ENCODE measurements at regions not wholly inside any gene's neighbourhood (a gene's known extent, or its start where the extent isn't known, plus 50 kb on each side); places are given as distances from the start of the nearest gene placed in this dataset.

GRCh38 chr11:127270851-127271250 lies 270.3 kb upstream of the KIRREL3 start:
- Mint-ChIP-seq H3K27me3 (peaks cover 1% of the 10 kb centered on the region), H3K27ac (no peak overlapping the region), H3K4me1 (ENCODE audit: low read depth) (no peaks in the 10 kb centered on the region), H3K4me3 (no peak overlapping the region), H3K36me3 (ENCODE audit: low read depth) (no peaks in the 10 kb centered on the region), H3K9me3 (no peaks in the 10 kb centered on the region)
- no peak for ATAC-seq
- POLR2A ChIA-PET: no interaction called here
- intact Hi-C loops (cut with micrococcal nuclease): no loop called here
- TF ChIP-seq, protein P1, sequence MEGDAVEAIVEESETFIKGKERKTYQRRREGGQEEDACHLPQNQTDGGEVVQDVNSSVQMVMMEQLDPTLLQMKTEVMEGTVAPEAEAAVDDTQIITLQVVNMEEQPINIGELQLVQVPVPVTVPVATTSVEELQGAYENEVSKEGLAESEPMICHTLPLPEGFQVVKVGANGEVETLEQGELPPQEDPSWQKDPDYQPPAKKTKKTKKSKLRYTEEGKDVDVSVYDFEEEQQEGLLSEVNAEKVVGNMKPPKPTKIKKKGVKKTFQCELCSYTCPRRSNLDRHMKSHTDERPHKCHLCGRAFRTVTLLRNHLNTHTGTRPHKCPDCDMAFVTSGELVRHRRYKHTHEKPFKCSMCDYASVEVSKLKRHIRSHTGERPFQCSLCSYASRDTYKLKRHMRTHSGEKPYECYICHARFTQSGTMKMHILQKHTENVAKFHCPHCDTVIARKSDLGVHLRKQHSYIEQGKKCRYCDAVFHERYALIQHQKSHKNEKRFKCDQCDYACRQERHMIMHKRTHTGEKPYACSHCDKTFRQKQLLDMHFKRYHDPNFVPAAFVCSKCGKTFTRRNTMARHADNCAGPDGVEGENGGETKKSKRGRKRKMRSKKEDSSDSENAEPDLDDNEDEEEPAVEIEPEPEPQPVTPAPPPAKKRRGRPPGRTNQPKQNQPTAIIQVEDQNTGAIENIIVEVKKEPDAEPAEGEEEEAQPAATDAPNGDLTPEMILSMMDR (IDR thresholded peaks at IDR 0.05): no peak
- no peak for DNase-seq
- CTCF ChIA-PET: no interaction called here

GRCh38 chr11:127269911-127270310 lies 269.3 kb upstream of the KIRREL3 start:
- TF ChIP-seq, protein P1 (IDR thresholded peaks at IDR 0.05): no peak
- H3K9me3 Mint-ChIP-seq: no peaks in the 10 kb centered on the region
- H3K27me3 Mint-ChIP-seq: peaks cover 1% of the 10 kb centered on the region
- H3K4me3 Mint-ChIP-seq: no peak overlapping the region
- no peak for DNase-seq
- H3K27ac Mint-ChIP-seq: no peak overlapping the region
- CTCF ChIA-PET: no interaction called here
- H3K4me1 Mint-ChIP-seq (ENCODE audit: low read depth): no peaks in the 10 kb centered on the region
- no peak for ATAC-seq
- intact Hi-C loops (cut with micrococcal nuclease): no loop called here
- POLR2A ChIA-PET: no interaction called here
- no peaks in the 10 kb centered on the region for H3K36me3 Mint-ChIP-seq (ENCODE audit: low read depth)

- intact Hi-C loops (cut with micrococcal nuclease): no loop called here
- H3K4me3 Mint-ChIP-seq: no peak overlapping the region
- TF ChIP-seq, protein P1 (IDR thresholded peaks at IDR 0.05): no peak
- H3K27me3 Mint-ChIP-seq: no peaks in the 10 kb centered on the region
- H3K9me3 Mint-ChIP-seq: no peaks in the 10 kb centered on the region
- POLR2A ChIA-PET: no interaction called here
- ATAC-seq (no peak), DNase-seq (no peak)
- no peaks in the 10 kb centered on the region for H3K36me3 Mint-ChIP-seq (ENCODE audit: low read depth)
- H3K27ac Mint-ChIP-seq: no peak overlapping the region
- CTCF ChIA-PET: no interaction called here
- no peaks in the 10 kb centered on the region for H3K4me1 Mint-ChIP-seq (ENCODE audit: low read depth)
These were observed 268.4 kb upstream of the KIRREL3 start for GRCh38 chr11:127268932-127269331.

- DNase-seq: no peak
- no peak overlapping the region for H3K27ac Mint-ChIP-seq
These were observed 268.0 kb upstream of the KIRREL3 start for GRCh38 chr11:127268521-127268920.

DNA sequence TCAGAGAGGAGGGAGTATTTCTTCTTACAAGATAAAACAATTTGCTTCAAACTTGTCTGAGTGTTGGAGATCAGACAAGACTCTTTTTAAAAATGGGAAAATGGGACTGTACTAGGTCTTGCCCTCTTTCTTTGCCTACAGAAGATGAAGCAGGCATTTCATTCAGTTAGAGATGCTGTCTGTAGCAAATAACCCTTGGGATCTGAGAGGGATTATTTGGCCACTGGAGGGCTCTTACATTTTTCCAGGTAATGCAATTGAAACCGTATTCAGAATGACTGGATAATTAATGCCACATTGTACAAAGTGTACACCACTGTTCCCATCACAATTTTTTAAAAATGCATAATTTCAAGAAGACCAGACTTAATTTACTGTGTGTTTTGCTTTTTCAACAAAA lies 258.5 kb upstream of the KIRREL3 start:
- no peak overlapping the region for H3K27ac Mint-ChIP-seq
- TF ChIP-seq, protein P1 (IDR thresholded peaks at IDR 0.05): no peak
- H3K36me3 Mint-ChIP-seq (ENCODE audit: low read depth): no peaks in the 10 kb centered on the region
- ChIA-PET POLR2A (no interaction called here), CTCF (no interaction called here)
- H3K27me3 Mint-ChIP-seq: no peaks in the 10 kb centered on the region
- no peaks in the 10 kb centered on the region for H3K4me1 Mint-ChIP-seq (ENCODE audit: low read depth)
- no peaks in the 10 kb centered on the region for H3K9me3 Mint-ChIP-seq
- H3K4me3 Mint-ChIP-seq: no peak overlapping the region
- intact Hi-C loops (cut with micrococcal nuclease): no loop called here
- DNase-seq (no peak), ATAC-seq (no peak)

More at GRCh38 chr11:127268521-127268920, 268.0 kb upstream of the KIRREL3 start:
- TF ChIP-seq, protein P1 (IDR thresholded peaks at IDR 0.05): no peak
- no peak overlapping the region for H3K4me3 Mint-ChIP-seq
- no peaks in the 10 kb centered on the region for H3K9me3 Mint-ChIP-seq
- POLR2A ChIA-PET: no interaction called here
- H3K4me1 Mint-ChIP-seq (ENCODE audit: low read depth): no peaks in the 10 kb centered on the region
- no peaks in the 10 kb centered on the region for H3K27me3 Mint-ChIP-seq
- intact Hi-C loops (cut with micrococcal nuclease): no loop called here
- CTCF ChIA-PET: no interaction called here
- H3K36me3 Mint-ChIP-seq (ENCODE audit: low read depth): no peaks in the 10 kb centered on the region
- ATAC-seq: no peak
